H1 (cell line): ENCODE measurements at regions not wholly inside any gene's neighbourhood (a gene's known extent, or its start where the extent isn't known, plus 50 kb on each side); places are given as distances from the start of the nearest gene placed in this dataset.

Experiments used
- CTCF ChIA-PET: fragments of 300-600 bp; sonication (Branson Sonifier 250); formaldehyde crosslinking; loops from one replicate; lab custom pipeline; 2021; ENCODE audit not compliant: partially characterized antibody; lab: Charles Lee
- POLR2A ChIA-PET: fragments of 300-600 bp; sonication (Branson Sonifier 250); formaldehyde crosslinking; loops from one replicate; lab custom pipeline; 2021; ENCODE audit warnings: inconsistent platforms; ENCODE audit not compliant: partially characterized antibody; lab: Charles Lee
- DNase-seq, 2 experiments: peaks; one replicate each; pipeline versions ENCODE4 v3.0.0 to v3.0.0-alpha.2; 2010 to 2022; ENCODE audit warnings: low spot score in 2 of 2, low read depth in 1 of 2, mixed read lengths in 1 of 2
- FAIRE-seq: peaks from 2 replicates; lab custom pipeline; 2011; peaks lifted over from hg19 to GRCh38; lab: Jason Lieb, UNC
- H2AFZ ChIP-seq: 2 replicates; pipeline ENCODE4 v1.8.1; 2012; ENCODE audit warnings: low read length, inconsistent platforms
- H2AK5ac ChIP-seq: 2 replicates; pipeline ENCODE4 v1.6.1; 2013; ENCODE audit warnings: low read depth, low read length
- H2BK120ac ChIP-seq: replicated peaks from 2 replicates; pipeline ENCODE3; 2013; ENCODE audit warnings: low read depth, low read length, inconsistent platforms
- H2BK12ac ChIP-seq: 2 replicates; pipeline ENCODE4 v1.6.1; 2013; ENCODE audit warnings: low read depth, low read length
- H2BK15ac ChIP-seq: 2 replicates; pipeline ENCODE4 v1.6.1; 2013; ENCODE audit warnings: low read length
- H2BK20ac ChIP-seq: 2 replicates; pipeline ENCODE4 v1.6.1; 2013; ENCODE audit warnings: low read length
- H2BK5ac ChIP-seq: 2 replicates; pipeline ENCODE4 v1.6.1; 2013; ENCODE audit warnings: low read depth, low read length
- H3K14ac ChIP-seq: 2 replicates; pipeline ENCODE4 v1.6.1; 2013; ENCODE audit warnings: inconsistent platforms; ENCODE audit not compliant: insufficient read length
- H3K18ac ChIP-seq: 2 replicates; pipeline ENCODE4 v1.6.1; 2013; ENCODE audit warnings: low read length; ENCODE audit errors: extremely low read depth
- H3K23ac ChIP-seq: 2 replicates; pipeline ENCODE4 v1.6.1; 2013; ENCODE audit warnings: inconsistent platforms; ENCODE audit not compliant: insufficient read length
- H3K23me2 ChIP-seq: 2 replicates; pipeline ENCODE4 v1.6.1; 2013; ENCODE audit warnings: low read depth, low read length
- H3K27ac ChIP-seq: 2 replicates; pipeline ENCODE4 v1.6.1; 2011; ENCODE audit warnings: low read depth, low read length, inconsistent platforms
- H3K27me3 ChIP-seq, 4 experiments: replicated peaks in 1 of 4; 1 replicate in 1 of 4; 2 replicates in 3 of 4; pipeline versions ENCODE4 v1.6.1 to v1.8.1; 2011 to 2013; ENCODE audit warnings: low read length in 3 of 4, mild to moderate bottlenecking in 3 of 4, inconsistent platforms in 2 of 4, mixed read lengths in 2 of 4, moderate library complexity in 1 of 4; ENCODE audit not compliant: control insufficient read depth in 3 of 4, insufficient read depth in 3 of 4; ENCODE audit errors: extremely low read depth in 1 of 4
- H3K36me3 ChIP-seq, 4 experiments: 2 replicates each; pipeline versions ENCODE4 v1.6.1 to v1.8.1; 2011 to 2013; ENCODE audit warnings: mild to moderate bottlenecking in 4 of 4, low read length in 3 of 4, moderate library complexity in 2 of 4, control low read depth in 1 of 4, inconsistent platforms in 1 of 4; ENCODE audit not compliant: insufficient read depth in 4 of 4, control insufficient read depth in 2 of 4
- H3K4ac ChIP-seq: replicated peaks from 2 replicates; pipeline ENCODE3; 2013; ENCODE audit warnings: low read length, low read depth, mixed read lengths, inconsistent platforms; ENCODE audit not compliant: insufficient read length
- H3K4me1 ChIP-seq, 4 experiments: replicated peaks in 1 of 4; 1 replicate in 1 of 4; 2 replicates in 3 of 4; pipeline versions ENCODE4 v1.6.1 to v1.8.1; 2011 to 2013; ENCODE audit warnings: low read length in 3 of 4, inconsistent platforms in 2 of 4, mixed read lengths in 1 of 4; ENCODE audit not compliant: insufficient read depth in 4 of 4, control insufficient read depth in 3 of 4
- H3K4me2 ChIP-seq, 2 experiments: 2 replicates each; pipeline versions ENCODE4 v1.6.1 to v1.8.1; 2011 to 2013; ENCODE audit warnings: low read depth in 2 of 2, low read length in 2 of 2, control low read depth in 1 of 2, inconsistent platforms in 1 of 2, mild to moderate bottlenecking in 1 of 2; ENCODE audit not compliant: insufficient read depth in 1 of 2
- H3K4me3 ChIP-seq, 4 experiments: fragments of 200-600, 300-600 bp in 1 of 4; sonication (generic), shearing (Covaris generic), sonication (Bioruptor Twin) in 1 of 4; 2 replicates each; pipeline versions ENCODE4 v1.5.1 to v1.8.1; 2011 to 2016; ENCODE audit warnings: low read length in 4 of 4, low read depth in 3 of 4, control low read depth in 2 of 4, inconsistent platforms in 2 of 4, mild to moderate bottlenecking in 2 of 4, mixed read lengths in 1 of 4, moderate library complexity in 1 of 4; ENCODE audit not compliant: insufficient read depth in 2 of 4; ENCODE audit errors: extremely low read depth in 1 of 4
- H3K56ac ChIP-seq: replicated peaks from 2 replicates; pipeline ENCODE3; 2013; ENCODE audit warnings: low read depth, mild to moderate bottlenecking, mixed read lengths, low read length, inconsistent platforms; ENCODE audit not compliant: insufficient read length
- H3K79me1 ChIP-seq: 2 replicates; pipeline ENCODE4 v1.6.1; 2013; ENCODE audit warnings: low read depth, low read length, control low read depth
- H3K79me2 ChIP-seq, 2 experiments: 2 replicates each; pipeline versions ENCODE4 v1.6.1 to v1.8.1; 2012 to 2013; ENCODE audit warnings: low read length in 2 of 2, mild to moderate bottlenecking in 2 of 2, inconsistent platforms in 1 of 2; ENCODE audit not compliant: insufficient read depth in 2 of 2, control insufficient read depth in 1 of 2
- H3K9ac ChIP-seq, 4 experiments: replicated peaks in 1 of 4; 1 replicate in 1 of 4; 2 replicates in 3 of 4; pipeline versions ENCODE4 v1.6.1 to v1.8.1; 2011 to 2013; ENCODE audit warnings: low read depth in 3 of 4, low read length in 3 of 4, control low read depth in 2 of 4, mild to moderate bottlenecking in 2 of 4, moderate library complexity in 2 of 4, inconsistent platforms in 1 of 4; ENCODE audit errors: extremely low read depth in 1 of 4
- H3K9me3 ChIP-seq, 2 experiments: 2 replicates each; pipeline versions ENCODE4 v1.6.1 to v1.8.1; 2012 to 2013; ENCODE audit warnings: mild to moderate bottlenecking in 2 of 2, moderate library complexity in 2 of 2, control low read depth in 1 of 2, inconsistent platforms in 1 of 2, low read depth in 1 of 2, low read length in 1 of 2, mixed read lengths in 1 of 2; ENCODE audit not compliant: insufficient read depth in 2 of 2
- H4K20me1 ChIP-seq, 2 experiments: replicated peaks in 1 of 2; 2 replicates each; pipeline versions ENCODE3 to v1.8.1; 2011 to 2013; ENCODE audit warnings: inconsistent platforms in 2 of 2, low read length in 2 of 2, mild to moderate bottlenecking in 1 of 2; ENCODE audit not compliant: insufficient read depth in 2 of 2, control insufficient read depth in 1 of 2
- H4K5ac ChIP-seq: 2 replicates; pipeline ENCODE4 v1.6.1; 2013; ENCODE audit warnings: low read length, low read depth, mixed read lengths, inconsistent platforms; ENCODE audit not compliant: insufficient read length
- H4K8ac ChIP-seq: 2 replicates; pipeline ENCODE4 v1.8.0; 2013; ENCODE audit warnings: mild to moderate bottlenecking, moderate library complexity, low read length, inconsistent platforms; ENCODE audit not compliant: insufficient read depth; ENCODE audit errors: extremely low read depth
- H4K91ac ChIP-seq: replicated peaks from 2 replicates; pipeline ENCODE3; 2013; ENCODE audit warnings: low read length, mixed read lengths, inconsistent platforms; ENCODE audit not compliant: insufficient read length
- CBX5 ChIP-seq: fragments of 300-800, 300-1000 bp; sonication (generic); IDR thresholded peaks from 2 replicates; pipeline ENCODE4 v1.7.1; 2016; ENCODE audit warnings: antibody characterized with exemption, low read length, low read depth
- CEBPB ChIP-seq: IDR thresholded peaks from 2 replicates; pipeline ENCODE4 v1.6.1; 2012; ENCODE audit warnings: low read depth, low read length
- CHD1 ChIP-seq: IDR thresholded peaks from 2 replicates; pipeline ENCODE4 v1.6.1; 2012; ENCODE audit warnings: low read depth, low read length, improper control_type of control experiment
- CHD2 ChIP-seq: IDR thresholded peaks from 2 replicates; pipeline ENCODE4 v1.6.1; 2012; ENCODE audit warnings: low read length, improper control_type of control experiment
- CREB1 ChIP-seq: IDR thresholded peaks from 2 replicates; pipeline ENCODE4 v1.6.1; 2012; ENCODE audit warnings: inconsistent platforms
- EZH2 ChIP-seq: fragments of 200-600 bp; sonication (generic); IDR thresholded peaks from 2 replicates; pipeline ENCODE4 v1.7.1; 2012; ENCODE audit warnings: low read depth, mild to moderate bottlenecking, moderate library complexity, low read length, inconsistent platforms; ENCODE audit not compliant: severe bottlenecking
- KDM1A ChIP-seq: fragments of 200-600, 300-600 bp; sonication (generic); IDR thresholded peaks from 2 replicates; pipeline ENCODE4 v1.7.1; 2016; ENCODE audit warnings: mild to moderate bottlenecking, low read length, borderline replicate concordance
- NRF1 ChIP-seq: IDR thresholded peaks from 2 replicates; pipeline ENCODE4 v1.6.1; 2011; ENCODE audit warnings: mild to moderate bottlenecking, low read depth, low read length, improper control_type of control experiment
- RFX5 ChIP-seq: IDR thresholded peaks from 2 replicates; pipeline ENCODE4 v1.6.1; 2011; ENCODE audit warnings: low read depth, low read length, improper control_type of control experiment, borderline replicate concordance
- RNF2 ChIP-seq: fragments of 200-900, 300-1000 bp; sonication (generic); IDR thresholded peaks from 2 replicates; pipeline ENCODE4 v1.7.1; 2016; ENCODE audit warnings: borderline replicate concordance, low read depth, mild to moderate bottlenecking, antibody characterized with exemption, low read length; ENCODE audit not compliant: poor library complexity, severe bottlenecking; ENCODE audit errors: missing control alignments
- SP4 ChIP-seq: IDR thresholded peaks from 2 replicates; pipeline ENCODE4 v1.6.1; 2012; ENCODE audit warnings: low read length, inconsistent platforms
- TEAD4 ChIP-seq: IDR thresholded peaks from 2 replicates; pipeline ENCODE4 v1.6.1; 2012; ENCODE audit warnings: low read depth, low read length, inconsistent platforms, mixed read lengths
- USF2 ChIP-seq: IDR thresholded peaks from 2 replicates; pipeline ENCODE4 v1.6.1; 2011; ENCODE audit warnings: low read length, improper control_type of control experiment
- WGBS, 2 experiments: shearing (Covaris generic) in 1 of 2; methylation state at CpG; one replicate each; pipeline versions ENCODE4 v1.1.6 to v1.1.7; 2013 to 2015; ENCODE audit warnings: low lambda C conversion rate in 2 of 2, mixed read lengths in 2 of 2, inconsistent platforms in 1 of 2, low coverage in 1 of 2, missing lambda C conversion rate in 1 of 2; ENCODE audit not compliant: insufficient replicate concordance in 2 of 2, insufficient coverage in 1 of 2, insufficient read length in 1 of 2; ENCODE audit errors: extremely low coverage in 1 of 2, missing lambda C conversion rate in 1 of 2; 5-methylcytosine and 5-hydroxymethylcytosine counted together

- Histone ChIP-seq H3K4me2 (no peak overlapping the region), H4K91ac (no peak overlapping the region), H4K20me1 (no peaks in the 10 kb centered on the region), H3K9me3 (no peaks in the 10 kb centered on the region), H3K4ac (no peak overlapping the region), H3K23ac (no peak overlapping the region), H3K27me3 (peaks cover 0 to 3% (median 0%) of the 10 kb centered on the region in 4 experiments; a peak in 2 of 7 replicates), H2BK12ac (no peak overlapping the region; the same call in 1 of the 2 replicates), H3K36me3 (no peaks in the 10 kb centered on the region), H2BK15ac (no peak overlapping the region), H2AK5ac (no peak overlapping the region), H2BK20ac (no peak overlapping the region; the same call in 1 of the 2 replicates), H3K4me1 (peaks cover 0 to 11% (median 4%) of the 10 kb centered on the region in 4 experiments; a peak in 4 of 7 replicates), H3K4me3 (no peak overlapping the region), H3K9ac (no peak overlapping the region), H3K27ac (no peak overlapping the region), H2BK5ac (no peak overlapping the region), H3K79me2 (no peaks in the 10 kb centered on the region), H3K14ac (no peak overlapping the region), H3K79me1 (no peaks in the 10 kb centered on the region), H3K23me2 (no peaks in the 10 kb centered on the region), H2BK120ac (no peak overlapping the region), H2AFZ (no peak overlapping the region), H4K8ac (no peak overlapping the region), H4K5ac (no peak overlapping the region), H3K56ac (no peak overlapping the region), H3K18ac (peak overlapping the region; percentile 20; the same call in 1 of the 2 replicates)
- ChIA-PET POLR2A (no interaction called here), CTCF (interaction anchor here (1.1 kb wide), 1 partner anchor 48 kb away, joined by 3 read pairs; no protein-coding TSS in a partner anchor)
- DNase-seq, result no peak
- no peak for FAIRE-seq
- 92% methylated on average over 1 of the region's 1 CpG; no CpG with 5 or more reads in 1 of the 2 experiments for WGBS, 2 experiments
- TF ChIP-seq USF2 (no peak), RNF2 (no peak), CHD1 (no peak), EZH2 (no peak), SP4 (no peak), NRF1 (no peak), CEBPB (no peak), CHD2 (no peak), CBX5 (no peak), KDM1A (no peak), TEAD4 (no peak), RFX5 (no peak), CREB1 (no peak)
Measured at GRCh38 chr12:114266536-114266935, 139.4 kb downstream of the TBX5 start.
